ENCODE measurements at regions not wholly inside any gene's neighbourhood (a gene's known extent, or its start where the extent isn't known, plus 50 kb on each side); places are given as distances from the start of the nearest gene placed in this dataset.

GRCh38 chrY:19354857-19355173 is 389.7 kb downstream of the KDM5D start:
- ChIA-PET CTCF (no interaction called here), POLR2A (no interaction called here)
- Histone ChIP-seq H3K4me3 (ENCODE audit: control insufficient read depth in 1 of 2, extremely low read depth in 1 of 2, low read length in 1 of 2) (no peak overlapping the region), H3K4me1 (ENCODE audit: control insufficient read depth in 1 of 2, extremely low read depth in 1 of 2, insufficient read depth in 2 of 2, low read length in 2 of 2) (no peaks in the 10 kb centered on the region), H3K27ac (ENCODE audit: low read length) (no peak overlapping the region), H3K27me3 (replicated peaks in 1 of 2; ENCODE audit: control insufficient read depth in 2 of 2, extremely low read depth in 1 of 2, insufficient read depth in 2 of 2, low read length in 1 of 2) (no peaks in the 10 kb centered on the region), H3K9me3 (no peaks in the 10 kb centered on the region), H3K36me3 (ENCODE audit: control insufficient read depth in 2 of 2, extremely low read depth in 1 of 2, insufficient read depth in 1 of 2, low read length in 1 of 2) (no peaks in the 10 kb centered on the region)
- Mint-ChIP-seq H3K4me3 (no peak overlapping the region), H3K4me1 (no peaks in the 10 kb centered on the region), H3K27ac (no peak overlapping the region), H3K9me3 (no peaks in the 10 kb centered on the region), H3K36me3 (no peaks in the 10 kb centered on the region), H3K27me3 (no peaks in the 10 kb centered on the region)
- DNase-seq, result no peak
- no peak for ATAC-seq (replicated peaks in 1 of 4)
- WGBS (ENCODE audit: insufficient coverage), result no CpG with 5 or more reads among the region's 1 CpG

GRCh38 chrY:19354061-19354856 is 390.3 kb downstream of the KDM5D start:
- ChIA-PET POLR2A (no interaction called here), CTCF (no interaction called here)
- H3K27ac ChIP-seq (ENCODE audit: low read length), result no peak overlapping the region
- no peaks in the 10 kb centered on the region for H3K4me1 Mint-ChIP-seq
- H3K36me3 Mint-ChIP-seq, result no peaks in the 10 kb centered on the region
- no peaks in the 10 kb centered on the region for H3K27me3 ChIP-seq (replicated peaks in 1 of 2; ENCODE audit: control insufficient read depth in 2 of 2, extremely low read depth in 1 of 2, insufficient read depth in 2 of 2, low read length in 1 of 2)
- ATAC-seq (replicated peaks in 1 of 4) (no peak), DNase-seq (no peak)
- no peaks in the 10 kb centered on the region for H3K9me3 ChIP-seq
- no peak overlapping the region for H3K4me3 Mint-ChIP-seq
- no peaks in the 10 kb centered on the region for H3K36me3 ChIP-seq (ENCODE audit: control insufficient read depth in 2 of 2, extremely low read depth in 1 of 2, insufficient read depth in 1 of 2, low read length in 1 of 2)
- H3K4me1 ChIP-seq (ENCODE audit: control insufficient read depth in 1 of 2, extremely low read depth in 1 of 2, insufficient read depth in 2 of 2, low read length in 2 of 2), result no peaks in the 10 kb centered on the region
- H3K4me3 ChIP-seq (ENCODE audit: control insufficient read depth in 1 of 2, extremely low read depth in 1 of 2, low read length in 1 of 2), result no peak overlapping the region
- 100% methylated on average over 1 of the region's 4 CpGs for WGBS (ENCODE audit: insufficient coverage)
- no peaks in the 10 kb centered on the region for H3K27me3 Mint-ChIP-seq
- H3K9me3 Mint-ChIP-seq, result no peaks in the 10 kb centered on the region
- no peak overlapping the region for H3K27ac Mint-ChIP-seq

- Histone ChIP-seq H3K4me3 (ENCODE audit: control insufficient read depth in 1 of 2, extremely low read depth in 1 of 2, low read length in 1 of 2) (no peak overlapping the region), H3K27me3 (replicated peaks in 1 of 2; ENCODE audit: control insufficient read depth in 2 of 2, extremely low read depth in 1 of 2, insufficient read depth in 2 of 2, low read length in 1 of 2) (no peaks in the 10 kb centered on the region), H3K27ac (ENCODE audit: low read length) (no peak overlapping the region), H3K4me1 (ENCODE audit: control insufficient read depth in 1 of 2, extremely low read depth in 1 of 2, insufficient read depth in 2 of 2, low read length in 2 of 2) (no peaks in the 10 kb centered on the region), H3K36me3 (ENCODE audit: control insufficient read depth in 2 of 2, extremely low read depth in 1 of 2, insufficient read depth in 1 of 2, low read length in 1 of 2) (no peaks in the 10 kb centered on the region), H3K9me3 (no peaks in the 10 kb centered on the region)
- no peaks in the 10 kb centered on the region for H3K27me3 Mint-ChIP-seq
- POLR2A ChIA-PET, result no interaction called here
- CTCF ChIA-PET, result no interaction called here
- no peak overlapping the region for H3K27ac Mint-ChIP-seq
- H3K9me3 Mint-ChIP-seq, result no peaks in the 10 kb centered on the region
- no peak overlapping the region for H3K4me3 Mint-ChIP-seq
- WGBS (ENCODE audit: insufficient coverage), result 57% methylated on average over 1 of the region's 2 CpGs
- H3K36me3 Mint-ChIP-seq, result no peaks in the 10 kb centered on the region
- DNase-seq (no peak), ATAC-seq (replicated peaks in 1 of 4) (no peak)
- no peaks in the 10 kb centered on the region for H3K4me1 Mint-ChIP-seq
These were observed 392.9 kb downstream of the KDM5D start for GRCh38 chrY:19351616-19352015.

- no peaks in the 10 kb centered on the region for H3K4me1 Mint-ChIP-seq
These were observed 422.8 kb downstream of the KDM5D start for GRCh38 chrY:19321701-19322100.

GRCh38 chrY:19319135-19319534 is 425.4 kb downstream of the KDM5D start:
- Histone ChIP-seq H3K27ac (ENCODE audit: low read length) (no peak overlapping the region), H3K9me3 (no peaks in the 10 kb centered on the region), H3K4me1 (ENCODE audit: control insufficient read depth in 1 of 2, extremely low read depth in 1 of 2, insufficient read depth in 2 of 2, low read length in 2 of 2) (no peaks in the 10 kb centered on the region), H3K4me3 (ENCODE audit: control insufficient read depth in 1 of 2, extremely low read depth in 1 of 2, low read length in 1 of 2) (no peak overlapping the region), H3K27me3 (replicated peaks in 1 of 2; ENCODE audit: control insufficient read depth in 2 of 2, extremely low read depth in 1 of 2, insufficient read depth in 2 of 2, low read length in 1 of 2) (no peaks in the 10 kb centered on the region), H3K36me3 (ENCODE audit: control insufficient read depth in 2 of 2, extremely low read depth in 1 of 2, insufficient read depth in 1 of 2, low read length in 1 of 2) (no peaks in the 10 kb centered on the region)
- ATAC-seq (replicated peaks in 1 of 4) (no peak), DNase-seq (no peak)
- H3K4me1 Mint-ChIP-seq, result no peaks in the 10 kb centered on the region
- H3K27me3 Mint-ChIP-seq, result no peaks in the 10 kb centered on the region
- WGBS (ENCODE audit: insufficient coverage), result no CpG with 5 or more reads among the region's 3 CpGs
- no peak overlapping the region for H3K27ac Mint-ChIP-seq
- H3K36me3 Mint-ChIP-seq, result no peaks in the 10 kb centered on the region
- ChIA-PET CTCF (no interaction called here), POLR2A (no interaction called here)
- H3K9me3 Mint-ChIP-seq, result peaks cover 0 to 20% (median 0%) of the 10 kb centered on the region in 3 donors
- no peak overlapping the region for H3K4me3 Mint-ChIP-seq

More at GRCh38 chrY:19321701-19322100, 422.8 kb downstream of the KDM5D start:
- DNase-seq, result no peak
- ChIA-PET POLR2A (no interaction called here), CTCF (no interaction called here)
- Histone ChIP-seq H3K4me3 (ENCODE audit: control insufficient read depth in 1 of 2, extremely low read depth in 1 of 2, low read length in 1 of 2) (no peak overlapping the region), H3K4me1 (ENCODE audit: control insufficient read depth in 1 of 2, extremely low read depth in 1 of 2, insufficient read depth in 2 of 2, low read length in 2 of 2) (no peaks in the 10 kb centered on the region), H3K9me3 (no peaks in the 10 kb centered on the region), H3K27me3 (replicated peaks in 1 of 2; ENCODE audit: control insufficient read depth in 2 of 2, extremely low read depth in 1 of 2, insufficient read depth in 2 of 2, low read length in 1 of 2) (no peaks in the 10 kb centered on the region), H3K27ac (ENCODE audit: low read length) (no peak overlapping the region), H3K36me3 (ENCODE audit: control insufficient read depth in 2 of 2, extremely low read depth in 1 of 2, insufficient read depth in 1 of 2, low read length in 1 of 2) (no peaks in the 10 kb centered on the region)
- H3K9me3 Mint-ChIP-seq, result peaks cover 0 to 20% (median 0%) of the 10 kb centered on the region in 3 donors
- ATAC-seq (replicated peaks in 1 of 4), result no peak
- H3K36me3 Mint-ChIP-seq, result no peaks in the 10 kb centered on the region
- no peak overlapping the region for H3K4me3 Mint-ChIP-seq
- no CpG with 5 or more reads among the region's 3 CpGs for WGBS (ENCODE audit: insufficient coverage)
- no peaks in the 10 kb centered on the region for H3K27me3 Mint-ChIP-seq
- H3K27ac Mint-ChIP-seq, result no peak overlapping the region

GRCh38 chrY:19317271-19317987 is 427.1 kb downstream of the KDM5D start:
- CTCF ChIA-PET, result no interaction called here
- H3K4me3 Mint-ChIP-seq, result no peak overlapping the region
- ATAC-seq (replicated peaks in 1 of 4) (no peak), DNase-seq (no peak)
- H3K4me1 ChIP-seq (ENCODE audit: control insufficient read depth in 1 of 2, extremely low read depth in 1 of 2, insufficient read depth in 2 of 2, low read length in 2 of 2), result no peaks in the 10 kb centered on the region
- H3K9me3 ChIP-seq, result no peaks in the 10 kb centered on the region
- WGBS (ENCODE audit: insufficient coverage), result no CpG with 5 or more reads among the region's 1 CpG
- peaks cover 0 to 20% (median 0%) of the 10 kb centered on the region in 3 donors for H3K9me3 Mint-ChIP-seq
- H3K4me3 ChIP-seq (ENCODE audit: control insufficient read depth in 1 of 2, extremely low read depth in 1 of 2, low read length in 1 of 2), result no peak overlapping the region
- H3K27me3 Mint-ChIP-seq, result no peaks in the 10 kb centered on the region
- H3K4me1 Mint-ChIP-seq, result no peaks in the 10 kb centered on the region
- H3K36me3 Mint-ChIP-seq, result no peaks in the 10 kb centered on the region
- no peaks in the 10 kb centered on the region for H3K36me3 ChIP-seq (ENCODE audit: control insufficient read depth in 2 of 2, extremely low read depth in 1 of 2, insufficient read depth in 1 of 2, low read length in 1 of 2)
- H3K27ac ChIP-seq (ENCODE audit: low read length), result no peak overlapping the region
- H3K27me3 ChIP-seq (replicated peaks in 1 of 2; ENCODE audit: control insufficient read depth in 2 of 2, extremely low read depth in 1 of 2, insufficient read depth in 2 of 2, low read length in 1 of 2), result no peaks in the 10 kb centered on the region
- H3K27ac Mint-ChIP-seq, result no peak overlapping the region
- POLR2A ChIA-PET, result no interaction called here

All from T-cell (primary cell).